ENCODE measurements at regions not wholly inside any gene's neighbourhood (a gene's known extent, or its start where the extent isn't known, plus 50 kb on each side); places are given as distances from the start of the nearest gene placed in this dataset.

- DNase-seq (no peak), ATAC-seq (no peak)
- Mint-ChIP-seq H3K27ac (no peak overlapping the region), H3K27me3 (ENCODE audit: low read depth) (no peaks in the 10 kb centered on the region), H3K4me3 (no peak overlapping the region), H3K36me3 (ENCODE audit: low read depth) (no peaks in the 10 kb centered on the region), H3K9me3 (ENCODE audit: insufficient read depth) (no peaks in the 10 kb centered on the region), H3K4me1 (ENCODE audit: low read depth) (no peaks in the 10 kb centered on the region)
- POLR2A ChIA-PET = no interaction called here
- CTCF ChIA-PET = no interaction called here
Observed at GRCh38 chr17:33352526-33352925, 59.4 kb upstream of the ASIC2 start.

DNA sequence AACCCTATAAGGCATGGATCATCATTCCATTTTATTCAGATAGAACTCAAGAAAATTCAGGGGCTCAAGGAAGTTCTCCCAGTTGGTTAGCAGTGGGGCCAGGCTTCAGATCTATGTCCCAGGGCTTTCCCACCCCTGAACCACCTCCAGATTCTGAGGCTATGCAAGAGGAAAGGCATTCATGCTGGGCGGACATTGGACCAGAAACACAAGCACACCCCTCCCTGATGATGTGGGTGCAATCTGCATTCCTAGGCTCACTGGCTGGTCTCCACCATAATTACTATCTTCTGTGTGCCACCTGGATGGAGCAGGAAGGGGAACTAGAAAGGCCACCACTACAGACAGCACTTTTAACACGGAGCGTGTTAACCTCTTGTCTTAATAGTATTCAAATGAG is 63.2 kb upstream of the ASIC2 start:
- H3K27me3 Mint-ChIP-seq (ENCODE audit: low read depth) = no peaks in the 10 kb centered on the region
- H3K27ac Mint-ChIP-seq = no peak overlapping the region
- ChIA-PET CTCF (no interaction called here), POLR2A (interaction anchor here (0.7 kb wide), 1 partner anchor 93 kb away, joined by 4 read pairs; no protein-coding TSS in a partner anchor)
- DNase-seq (no peak), ATAC-seq (no peak)
- no peaks in the 10 kb centered on the region for H3K4me1 Mint-ChIP-seq (ENCODE audit: low read depth)
- no peaks in the 10 kb centered on the region for H3K36me3 Mint-ChIP-seq (ENCODE audit: low read depth)
- no peaks in the 10 kb centered on the region for H3K9me3 Mint-ChIP-seq (ENCODE audit: insufficient read depth)
- no peak overlapping the region for H3K4me3 Mint-ChIP-seq

- ATAC-seq = no peak
- no peak overlapping the region for H3K4me3 Mint-ChIP-seq
- no peaks in the 10 kb centered on the region for H3K4me1 Mint-ChIP-seq (ENCODE audit: low read depth)
- H3K9me3 Mint-ChIP-seq (ENCODE audit: insufficient read depth) = no peaks in the 10 kb centered on the region
- no peaks in the 10 kb centered on the region for H3K36me3 Mint-ChIP-seq (ENCODE audit: low read depth)
- ChIA-PET CTCF (no interaction called here), POLR2A (no interaction called here)
- no peak for DNase-seq
- no peaks in the 10 kb centered on the region for H3K27me3 Mint-ChIP-seq (ENCODE audit: low read depth)
- no peak overlapping the region for H3K27ac Mint-ChIP-seq
Observed at GRCh38 chr17:33363475-33363874, 70.4 kb upstream of the ASIC2 start.

GRCh38 chr17:33366960-33367359 is 73.9 kb upstream of the ASIC2 start:
- POLR2A ChIA-PET = no interaction called here
- CTCF ChIA-PET = no interaction called here
- no peaks in the 10 kb centered on the region for H3K36me3 Mint-ChIP-seq (ENCODE audit: low read depth)

DNA sequence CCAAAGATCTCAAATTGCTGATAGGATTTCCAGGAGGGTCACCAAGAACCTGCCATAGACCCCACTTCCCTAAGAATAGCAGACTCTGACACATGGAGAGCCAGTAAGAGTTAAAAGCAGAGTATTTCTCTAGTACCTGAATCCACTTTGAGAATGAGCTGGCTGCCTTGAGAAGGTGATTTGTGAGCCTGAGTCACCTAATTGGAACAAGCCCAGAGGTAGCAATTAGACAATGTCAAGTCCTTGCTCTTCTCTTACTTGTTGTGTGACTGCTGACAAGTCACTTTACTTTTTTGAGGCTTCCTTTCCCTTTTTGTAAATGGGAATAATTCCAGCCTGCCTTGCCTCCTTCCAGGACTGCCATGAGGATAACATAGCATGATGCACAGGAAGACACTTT is 76.1 kb upstream of the ASIC2 start:
- Mint-ChIP-seq H3K36me3 (ENCODE audit: low read depth) (no peaks in the 10 kb centered on the region), H3K27me3 (ENCODE audit: low read depth) (no peaks in the 10 kb centered on the region), H3K27ac (no peak overlapping the region), H3K9me3 (ENCODE audit: insufficient read depth) (no peaks in the 10 kb centered on the region), H3K4me1 (ENCODE audit: low read depth) (no peaks in the 10 kb centered on the region), H3K4me3 (no peak overlapping the region)
- DNase-seq (no peak), ATAC-seq (no peak)
- CTCF ChIA-PET = no interaction called here
- POLR2A ChIA-PET = no interaction called here

More at GRCh38 chr17:33366960-33367359, 73.9 kb upstream of the ASIC2 start:
- Mint-ChIP-seq H3K9me3 (ENCODE audit: insufficient read depth) (no peaks in the 10 kb centered on the region), H3K4me3 (no peak overlapping the region), H3K27ac (no peak overlapping the region), H3K4me1 (ENCODE audit: low read depth) (no peaks in the 10 kb centered on the region), H3K27me3 (ENCODE audit: low read depth) (no peaks in the 10 kb centered on the region)
- ATAC-seq (no peak), DNase-seq (no peak)

GRCh38 chr17:33369876-33370275 is 76.8 kb upstream of the ASIC2 start:
- CTCF ChIA-PET = no interaction called here
- Mint-ChIP-seq H3K27ac (no peak overlapping the region), H3K27me3 (ENCODE audit: low read depth) (no peaks in the 10 kb centered on the region), H3K4me1 (ENCODE audit: low read depth) (no peaks in the 10 kb centered on the region), H3K36me3 (ENCODE audit: low read depth) (no peaks in the 10 kb centered on the region), H3K9me3 (ENCODE audit: insufficient read depth) (no peaks in the 10 kb centered on the region), H3K4me3 (no peak overlapping the region)
- no peak for ATAC-seq
- POLR2A ChIA-PET = no interaction called here
- no peak for DNase-seq

DNA sequence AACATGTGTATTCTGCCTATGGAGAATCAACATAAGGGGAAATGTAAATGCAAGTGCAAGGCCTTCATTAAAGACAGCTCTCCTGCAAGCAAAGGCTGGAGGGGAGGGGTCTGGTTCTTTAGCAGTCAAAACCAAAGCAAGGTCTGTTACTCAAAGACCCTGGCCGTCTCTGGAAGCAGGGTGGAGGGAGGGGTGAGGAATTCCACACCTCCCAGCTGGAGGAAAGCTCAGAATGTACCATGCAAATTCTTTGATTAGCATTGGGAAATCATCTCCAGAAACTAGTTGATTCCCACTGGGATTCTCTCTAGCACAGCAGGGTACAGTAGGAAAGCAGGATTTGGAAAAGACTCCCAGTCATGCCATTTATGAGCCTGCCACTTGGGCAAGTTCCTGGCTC is 77.3 kb upstream of the ASIC2 start:
- H3K27me3 Mint-ChIP-seq (ENCODE audit: low read depth) = no peaks in the 10 kb centered on the region
- H3K9me3 Mint-ChIP-seq (ENCODE audit: insufficient read depth) = no peaks in the 10 kb centered on the region
- no peak overlapping the region for H3K4me3 Mint-ChIP-seq
- no peak overlapping the region for H3K27ac Mint-ChIP-seq
- H3K36me3 Mint-ChIP-seq (ENCODE audit: low read depth) = no peaks in the 10 kb centered on the region
- POLR2A ChIA-PET = no interaction called here
- DNase-seq (no peak), ATAC-seq (no peak)
- CTCF ChIA-PET = no interaction called here
- no peaks in the 10 kb centered on the region for H3K4me1 Mint-ChIP-seq (ENCODE audit: low read depth)

GRCh38 chr17:33371377-33371776 is 78.3 kb upstream of the ASIC2 start:
- H3K4me3 Mint-ChIP-seq = no peak overlapping the region
- DNase-seq (no peak), ATAC-seq (no peak)
- POLR2A ChIA-PET = no interaction called here
- no peaks in the 10 kb centered on the region for H3K4me1 Mint-ChIP-seq (ENCODE audit: low read depth)
- CTCF ChIA-PET = no interaction called here
- no peaks in the 10 kb centered on the region for H3K9me3 Mint-ChIP-seq (ENCODE audit: insufficient read depth)
- no peaks in the 10 kb centered on the region for H3K27me3 Mint-ChIP-seq (ENCODE audit: low read depth)
- no peak overlapping the region for H3K27ac Mint-ChIP-seq
- H3K36me3 Mint-ChIP-seq (ENCODE audit: low read depth) = no peaks in the 10 kb centered on the region

DNA sequence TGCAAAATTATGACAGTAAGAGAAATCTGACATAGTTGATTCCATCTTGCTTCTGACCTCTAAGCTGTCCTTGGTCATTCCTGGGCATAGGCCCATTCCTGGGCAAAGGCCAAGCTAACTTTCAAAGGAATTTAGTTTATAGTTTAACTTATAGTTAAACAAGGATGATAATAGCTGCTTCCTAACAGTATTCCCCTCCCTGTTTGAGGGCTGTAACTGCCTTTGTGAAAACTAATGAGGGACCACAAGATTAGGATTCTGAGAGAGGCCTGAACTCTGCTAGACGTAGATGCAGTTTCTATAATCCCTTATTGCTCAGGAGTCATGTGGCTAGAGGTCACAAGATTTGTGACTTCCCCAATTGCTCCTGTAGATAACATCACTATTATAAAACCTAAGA is 80.2 kb upstream of the ASIC2 start:
- Mint-ChIP-seq H3K4me1 (ENCODE audit: low read depth) (no peaks in the 10 kb centered on the region), H3K27me3 (ENCODE audit: low read depth) (peaks cover 2% of the 10 kb centered on the region), H3K4me3 (no peak overlapping the region), H3K36me3 (ENCODE audit: low read depth) (no peaks in the 10 kb centered on the region), H3K27ac (no peak overlapping the region), H3K9me3 (ENCODE audit: insufficient read depth) (no peaks in the 10 kb centered on the region)
- DNase-seq (no peak), ATAC-seq (no peak)
- ChIA-PET POLR2A (no interaction called here), CTCF (interaction anchor here (0.6 kb wide), 1 partner anchor 431 kb away, joined by 3 read pairs; no protein-coding TSS in a partner anchor)

GRCh38 chr17:33375103-33375502 is 82.0 kb upstream of the ASIC2 start:
- Mint-ChIP-seq H3K36me3 (ENCODE audit: low read depth) (no peaks in the 10 kb centered on the region), H3K27me3 (ENCODE audit: low read depth) (peaks cover 2% of the 10 kb centered on the region), H3K27ac (no peak overlapping the region), H3K4me1 (ENCODE audit: low read depth) (no peaks in the 10 kb centered on the region), H3K4me3 (no peak overlapping the region), H3K9me3 (ENCODE audit: insufficient read depth) (no peaks in the 10 kb centered on the region)
- POLR2A ChIA-PET = no interaction called here
- DNase-seq (no peak), ATAC-seq (no peak)
- CTCF ChIA-PET = no interaction called here

- Mint-ChIP-seq H3K4me3 (no peak overlapping the region), H3K9me3 (ENCODE audit: insufficient read depth) (no peaks in the 10 kb centered on the region), H3K36me3 (ENCODE audit: low read depth) (no peaks in the 10 kb centered on the region), H3K4me1 (ENCODE audit: low read depth) (no peaks in the 10 kb centered on the region), H3K27me3 (ENCODE audit: low read depth) (peaks cover 2% of the 10 kb centered on the region), H3K27ac (no peak overlapping the region)
- POLR2A ChIA-PET = no interaction called here
- DNase-seq (no peak), ATAC-seq (no peak)
- CTCF ChIA-PET = no interaction called here
Observed at GRCh38 chr17:33375783-33376182, 82.7 kb upstream of the ASIC2 start.

GRCh38 chr17:33377837-33378595 is 84.9 kb upstream of the ASIC2 start:
- POLR2A ChIA-PET = no interaction called here
- DNase-seq = no peak
- CTCF ChIA-PET = no interaction called here
- Mint-ChIP-seq H3K27ac (no peak overlapping the region), H3K4me1 (ENCODE audit: low read depth) (no peaks in the 10 kb centered on the region), H3K4me3 (no peak overlapping the region), H3K36me3 (ENCODE audit: low read depth) (no peaks in the 10 kb centered on the region), H3K9me3 (ENCODE audit: insufficient read depth) (no peaks in the 10 kb centered on the region), H3K27me3 (ENCODE audit: low read depth) (peaks cover 2% of the 10 kb centered on the region)
- no peak for ATAC-seq

DNA sequence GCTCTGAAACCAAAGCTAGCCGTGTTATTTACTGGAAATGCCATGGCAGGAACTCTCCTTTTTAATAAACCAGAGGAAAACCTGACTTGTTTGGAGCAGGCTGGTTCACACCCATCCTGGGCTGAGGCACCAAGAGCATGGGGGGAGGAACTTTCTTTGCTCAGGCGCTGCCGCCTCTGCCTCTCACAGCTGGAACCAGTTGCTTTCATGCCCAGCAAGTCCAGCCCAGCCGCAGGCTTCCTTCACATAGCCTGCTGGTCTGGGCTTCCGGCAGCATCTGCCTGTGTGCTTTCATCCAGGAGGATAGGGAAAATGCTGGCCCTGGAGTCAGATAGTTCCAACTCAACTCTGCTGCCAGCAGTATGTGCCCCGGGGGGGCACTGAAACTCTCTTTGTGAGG is 88.1 kb upstream of the ASIC2 start:
- no peak for ATAC-seq
- POLR2A ChIA-PET = no interaction called here
- no peak for DNase-seq
- no peak overlapping the region for H3K4me3 Mint-ChIP-seq
- H3K27me3 Mint-ChIP-seq (ENCODE audit: low read depth) = peaks cover 2% of the 10 kb centered on the region
- H3K9me3 Mint-ChIP-seq (ENCODE audit: insufficient read depth) = no peaks in the 10 kb centered on the region
- no peaks in the 10 kb centered on the region for H3K4me1 Mint-ChIP-seq (ENCODE audit: low read depth)
- no peaks in the 10 kb centered on the region for H3K36me3 Mint-ChIP-seq (ENCODE audit: low read depth)
- CTCF ChIA-PET = no interaction called here
- no peak overlapping the region for H3K27ac Mint-ChIP-seq

Measured in activated CD8-positive, alpha-beta T cell treated with anti-CD3 and anti-CD28 coated beads, Interleukin-2, amount 10 ng/mL, durations not matched to agents 7 days and 5 days (primary cell).